HEK293 (cell line): ENCODE measurements at regions not wholly inside any gene's neighbourhood (a gene's known extent, or its start where the extent isn't known, plus 50 kb on each side); places are given as distances from the start of the nearest gene placed in this dataset.

ENCODE experiments used
- CTCF ChIA-PET: fragments of 350-600 bp; formaldehyde crosslinking; extraction: SDS; loops from one replicate; lab custom pipeline; 2021; ENCODE audit warnings: antibody characterized with exemption; lab: Yijun Ruan, JAX
- POLR2A ChIA-PET: fragments of 300-600 bp; formaldehyde crosslinking; extraction: SDS; loops from one replicate; lab custom pipeline; 2020; ENCODE audit warnings: antibody characterized with exemption, inconsistent platforms; lab: Yijun Ruan, JAX
- H3K27ac ChIP-seq: fragments of 200-500 bp; sonication (Bioruptor generic); 2 replicates; pipeline ENCODE4 v1.5.1; 2014; ENCODE audit warnings: low read depth, low read length, control low read depth, inconsistent platforms; ENCODE audit errors: extremely low read depth
- H3K36me3 ChIP-seq, 2 experiments: fragments of 200-500 bp in 1 of 2; sonication (Bioruptor generic) in 1 of 2; 1 replicate in 1 of 2; 2 replicates in 1 of 2; pipeline ENCODE4 v1.5.1; 2014 to 2017; ENCODE audit warnings: inconsistent platforms in 2 of 2, low read length in 2 of 2; ENCODE audit not compliant: control insufficient read depth in 2 of 2, insufficient read depth in 1 of 2
- H3K4me1 ChIP-seq: fragments of 200-500 bp; sonication (Bioruptor generic); 2 replicates; pipeline ENCODE4 v1.5.1; 2014; ENCODE audit warnings: mild to moderate bottlenecking, low read length, inconsistent platforms; ENCODE audit not compliant: control insufficient read depth, insufficient read depth
- H3K4me3 ChIP-seq: 2 replicates; pipeline ENCODE4 v1.5.1; 2011; ENCODE audit warnings: low read depth, mild to moderate bottlenecking, control low read depth, low read length, moderate library complexity
- H3K9me3 ChIP-seq: fragments of 200-500 bp; sonication (Bioruptor generic); 2 replicates; pipeline ENCODE4 v1.5.1; 2014; ENCODE audit warnings: low read depth, low read length, inconsistent platforms; ENCODE audit not compliant: control insufficient read depth, insufficient read depth
- HOXA7 ChIP-seq: sonication (generic); formaldehyde crosslinking; IDR thresholded peaks from 2 replicates; pipeline ENCODE4 v1.8.1; 2022; ENCODE audit warnings: missing genetic modification reagents, borderline replicate concordance
- ZBTB48 ChIP-seq: fragments of 450-650 bp; formaldehyde crosslinking; IDR thresholded peaks from 2 replicates; pipeline ENCODE4 v1.5.1; 2016; ENCODE audit warnings: missing biosample characterization, missing genetic modification characterization
- ZBTB8A ChIP-seq: fragments of 450-650 bp; formaldehyde crosslinking; IDR thresholded peaks from 2 replicates; pipeline ENCODE4 v1.5.1; 2016; ENCODE audit warnings: missing biosample characterization, missing genetic modification characterization
- ZNF155 ChIP-seq: fragments of 450-650 bp; formaldehyde crosslinking; IDR thresholded peaks from 2 replicates; pipeline ENCODE4 v1.5.1; 2016; ENCODE audit warnings: missing biosample characterization, missing genetic modification characterization
- ZNF335 ChIP-seq: fragments of 450-650 bp; formaldehyde crosslinking; conservative IDR thresholded peaks from 2 replicates; pipeline ENCODE4 v1.5.1; 2016; ENCODE audit warnings: missing biosample characterization, missing genetic modification characterization
- ZNF394 ChIP-seq: fragments of 450-650 bp; formaldehyde crosslinking; IDR thresholded peaks from 2 replicates; pipeline ENCODE4 v1.5.1; 2016; ENCODE audit warnings: missing biosample characterization, missing genetic modification characterization, mild to moderate bottlenecking, moderate library complexity, borderline replicate concordance
- ZNF433 ChIP-seq: fragments of 450-650 bp; formaldehyde crosslinking; IDR thresholded peaks from 2 replicates; pipeline ENCODE4 v1.5.1; 2016; ENCODE audit warnings: missing biosample characterization, missing genetic modification characterization, low read depth
- ZNF529 ChIP-seq: fragments of 450-650 bp; formaldehyde crosslinking; IDR thresholded peaks from 2 replicates; pipeline ENCODE4 v1.5.1; 2017; ENCODE audit warnings: missing genetic modification characterization, missing biosample characterization; ENCODE audit not compliant: insufficient replicate concordance
- ZNF555 ChIP-seq: fragments of 450-650 bp; formaldehyde crosslinking; conservative IDR thresholded peaks from 2 replicates; pipeline ENCODE4 v1.5.1; 2017; ENCODE audit warnings: missing biosample characterization, mild to moderate bottlenecking, missing genetic modification characterization, inconsistent platforms
- ZNF639 ChIP-seq: fragments of 450-650 bp; formaldehyde crosslinking; IDR thresholded peaks from 2 replicates; pipeline ENCODE4 v1.5.1; 2016; ENCODE audit warnings: missing biosample characterization, missing genetic modification characterization
- ZNF747 ChIP-seq: fragments of 450-650 bp; formaldehyde crosslinking; IDR thresholded peaks from 2 replicates; pipeline ENCODE4 v1.5.1; 2016; ENCODE audit warnings: missing biosample characterization, missing genetic modification characterization
- ZNF792 ChIP-seq: fragments of 450-650 bp; formaldehyde crosslinking; IDR thresholded peaks from 2 replicates; pipeline ENCODE4 v1.5.1; 2016; ENCODE audit warnings: missing biosample characterization, missing genetic modification characterization
- TF ChIP-seq, protein P1 (sequence below): fragments of 450-650 bp; formaldehyde crosslinking; IDR thresholded peaks from 2 replicates; pipeline ENCODE4 v1.5.1; 2017; ENCODE audit warnings: missing biosample characterization, missing genetic modification characterization
- TF ChIP-seq, protein P2 (sequence below): fragments of 450-650 bp; formaldehyde crosslinking; IDR thresholded peaks from 2 replicates; pipeline ENCODE4 v1.5.1; 2016; ENCODE audit warnings: missing biosample characterization, missing genetic modification characterization, low read depth
- TF ChIP-seq, protein P3 (sequence below): fragments of 450-650 bp; formaldehyde crosslinking; IDR thresholded peaks from 2 replicates; pipeline ENCODE4 v1.5.1; 2016; ENCODE audit warnings: missing biosample characterization, missing genetic modification characterization
- TF ChIP-seq, protein P4 (sequence below): fragments of 450-650 bp; formaldehyde crosslinking; IDR thresholded peaks from 2 replicates; pipeline ENCODE4 v1.5.1; 2016; ENCODE audit warnings: missing biosample characterization, missing genetic modification characterization
- TF ChIP-seq, protein P5 (sequence below): fragments of 450-650 bp; formaldehyde crosslinking; IDR thresholded peaks from 2 replicates; pipeline ENCODE4 v1.5.1; 2016; ENCODE audit warnings: missing biosample characterization, missing genetic modification characterization
- TF ChIP-seq, protein P6 (sequence below): fragments of 450-650 bp; formaldehyde crosslinking; IDR thresholded peaks from 2 replicates; pipeline ENCODE4 v1.5.1; 2016; ENCODE audit warnings: missing biosample characterization, missing genetic modification characterization

GRCh38 chr6:48750861-48751260 lies 639.9 kb upstream of the PTCHD4 start:
- Histone ChIP-seq H3K27ac (no peak overlapping the region), H3K4me1 (no peaks in the 10 kb centered on the region), H3K4me3 (no peak overlapping the region), H3K36me3 (no peaks in the 10 kb centered on the region), H3K9me3 (no peaks in the 10 kb centered on the region)
- ChIA-PET POLR2A (no interaction called here), CTCF (no interaction called here)
- TF ChIP-seq, protein P1, sequence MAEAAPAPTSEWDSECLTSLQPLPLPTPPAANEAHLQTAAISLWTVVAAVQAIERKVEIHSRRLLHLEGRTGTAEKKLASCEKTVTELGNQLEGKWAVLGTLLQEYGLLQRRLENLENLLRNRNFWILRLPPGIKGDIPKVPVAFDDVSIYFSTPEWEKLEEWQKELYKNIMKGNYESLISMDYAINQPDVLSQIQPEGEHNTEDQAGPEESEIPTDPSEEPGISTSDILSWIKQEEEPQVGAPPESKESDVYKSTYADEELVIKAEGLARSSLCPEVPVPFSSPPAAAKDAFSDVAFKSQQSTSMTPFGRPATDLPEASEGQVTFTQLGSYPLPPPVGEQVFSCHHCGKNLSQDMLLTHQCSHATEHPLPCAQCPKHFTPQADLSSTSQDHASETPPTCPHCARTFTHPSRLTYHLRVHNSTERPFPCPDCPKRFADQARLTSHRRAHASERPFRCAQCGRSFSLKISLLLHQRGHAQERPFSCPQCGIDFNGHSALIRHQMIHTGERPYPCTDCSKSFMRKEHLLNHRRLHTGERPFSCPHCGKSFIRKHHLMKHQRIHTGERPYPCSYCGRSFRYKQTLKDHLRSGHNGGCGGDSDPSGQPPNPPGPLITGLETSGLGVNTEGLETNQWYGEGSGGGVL (tag by site-specific recombination): no peak
- TF ChIP-seq ZNF747 (tag by site-specific recombination): no peak
- TF ChIP-seq, protein P2, sequence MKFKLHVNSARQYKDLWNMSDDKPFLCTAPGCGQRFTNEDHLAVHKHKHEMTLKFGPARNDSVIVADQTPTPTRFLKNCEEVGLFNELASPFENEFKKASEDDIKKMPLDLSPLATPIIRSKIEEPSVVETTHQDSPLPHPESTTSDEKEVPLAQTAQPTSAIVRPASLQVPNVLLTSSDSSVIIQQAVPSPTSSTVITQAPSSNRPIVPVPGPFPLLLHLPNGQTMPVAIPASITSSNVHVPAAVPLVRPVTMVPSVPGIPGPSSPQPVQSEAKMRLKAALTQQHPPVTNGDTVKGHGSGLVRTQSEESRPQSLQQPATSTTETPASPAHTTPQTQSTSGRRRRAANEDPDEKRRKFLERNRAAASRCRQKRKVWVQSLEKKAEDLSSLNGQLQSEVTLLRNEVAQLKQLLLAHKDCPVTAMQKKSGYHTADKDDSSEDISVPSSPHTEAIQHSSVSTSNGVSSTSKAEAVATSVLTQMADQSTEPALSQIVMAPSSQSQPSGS (tag by site-specific recombination): no peak
- TF ChIP-seq ZNF529 (tag by site-specific recombination): no peak
- no peak for TF ChIP-seq ZBTB48
- TF ChIP-seq, protein P3, sequence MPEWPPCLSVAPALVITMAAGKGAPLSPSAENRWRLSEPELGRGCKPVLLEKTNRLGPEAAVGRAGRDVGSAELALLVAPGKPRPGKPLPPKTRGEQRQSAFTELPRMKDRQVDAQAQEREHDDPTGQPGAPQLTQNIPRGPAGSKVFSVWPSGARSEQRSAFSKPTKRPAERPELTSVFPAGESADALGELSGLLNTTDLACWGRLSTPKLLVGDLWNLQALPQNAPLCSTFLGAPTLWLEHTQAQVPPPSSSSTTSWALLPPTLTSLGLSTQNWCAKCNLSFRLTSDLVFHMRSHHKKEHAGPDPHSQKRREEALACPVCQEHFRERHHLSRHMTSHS: no peak

GRCh38 chr6:48747471-48747870 lies 636.5 kb upstream of the PTCHD4 start:
- Histone ChIP-seq H3K4me3 (no peak overlapping the region), H3K4me1 (no peaks in the 10 kb centered on the region), H3K27ac (no peak overlapping the region), H3K9me3 (no peaks in the 10 kb centered on the region), H3K36me3 (no peaks in the 10 kb centered on the region)
- TF ChIP-seq ZNF335 (tag by site-specific recombination) (no peak), ZNF155 (tag by site-specific recombination) (no peak), ZNF639 (no peak), HOXA7 (CRISPR knock-in tag) (no peak), ZNF394 (no peak)
- POLR2A ChIA-PET: no interaction called here
- CTCF ChIA-PET: no interaction called here

DNA sequence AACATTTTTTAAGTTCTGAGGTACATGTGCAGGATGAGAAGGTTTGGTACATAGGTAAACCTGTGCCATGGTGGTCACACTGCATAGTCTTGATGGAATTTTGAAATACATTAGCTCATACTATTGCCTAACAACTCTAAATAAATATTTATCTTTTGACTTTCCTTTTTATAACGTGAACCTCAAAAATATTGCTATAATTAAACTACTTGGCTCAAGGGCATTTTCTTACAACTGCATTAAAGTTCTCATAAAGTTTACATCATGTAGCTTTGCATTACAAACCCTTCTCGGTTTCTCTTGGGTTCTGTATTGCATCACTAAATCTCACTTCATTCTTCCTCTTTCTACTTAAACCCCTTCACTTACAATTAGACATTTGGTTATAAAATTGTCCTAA lies 636.0 kb upstream of the PTCHD4 start:
- no peaks in the 10 kb centered on the region for H3K36me3 ChIP-seq
- H3K4me3 ChIP-seq: no peak overlapping the region
- H3K4me1 ChIP-seq: no peaks in the 10 kb centered on the region
- CTCF ChIA-PET: no interaction called here
- POLR2A ChIA-PET: no interaction called here
- no peaks in the 10 kb centered on the region for H3K9me3 ChIP-seq
- no peak overlapping the region for H3K27ac ChIP-seq
- TF ChIP-seq, protein P4, sequence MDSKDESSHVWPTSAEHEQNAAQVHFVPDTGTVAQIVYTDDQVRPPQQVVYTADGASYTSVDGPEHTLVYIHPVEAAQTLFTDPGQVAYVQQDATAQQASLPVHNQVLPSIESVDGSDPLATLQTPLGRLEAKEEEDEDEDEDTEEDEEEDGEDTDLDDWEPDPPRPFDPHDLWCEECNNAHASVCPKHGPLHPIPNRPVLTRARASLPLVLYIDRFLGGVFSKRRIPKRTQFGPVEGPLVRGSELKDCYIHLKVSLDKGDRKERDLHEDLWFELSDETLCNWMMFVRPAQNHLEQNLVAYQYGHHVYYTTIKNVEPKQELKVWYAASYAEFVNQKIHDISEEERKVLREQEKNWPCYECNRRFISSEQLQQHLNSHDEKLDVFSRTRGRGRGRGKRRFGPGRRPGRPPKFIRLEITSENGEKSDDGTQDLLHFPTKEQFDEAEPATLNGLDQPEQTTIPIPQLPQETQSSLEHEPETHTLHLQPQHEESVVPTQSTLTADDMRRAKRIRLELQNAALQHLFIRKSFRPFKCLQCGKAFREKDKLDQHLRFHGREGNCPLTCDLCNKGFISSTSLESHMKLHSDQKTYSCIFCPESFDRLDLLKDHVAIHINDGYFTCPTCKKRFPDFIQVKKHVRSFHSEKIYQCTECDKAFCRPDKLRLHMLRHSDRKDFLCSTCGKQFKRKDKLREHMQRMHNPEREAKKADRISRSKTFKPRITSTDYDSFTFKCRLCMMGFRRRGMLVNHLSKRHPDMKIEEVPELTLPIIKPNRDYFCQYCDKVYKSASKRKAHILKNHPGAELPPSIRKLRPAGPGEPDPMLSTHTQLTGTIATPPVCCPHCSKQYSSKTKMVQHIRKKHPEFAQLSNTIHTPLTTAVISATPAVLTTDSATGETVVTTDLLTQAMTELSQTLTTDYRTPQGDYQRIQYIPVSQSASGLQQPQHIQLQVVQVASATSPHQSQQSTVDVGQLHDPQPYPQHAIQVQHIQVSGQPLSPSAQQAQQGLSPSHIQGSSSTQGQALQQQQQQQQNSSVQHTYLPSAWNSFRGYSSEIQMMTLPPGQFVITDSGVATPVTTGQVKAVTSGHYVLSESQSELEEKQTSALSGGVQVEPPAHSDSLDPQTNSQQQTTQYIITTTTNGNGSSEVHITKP (tag by site-specific recombination): no peak
- no peak for TF ChIP-seq ZBTB8A (tag by site-specific recombination)
- TF ChIP-seq, protein P5, sequence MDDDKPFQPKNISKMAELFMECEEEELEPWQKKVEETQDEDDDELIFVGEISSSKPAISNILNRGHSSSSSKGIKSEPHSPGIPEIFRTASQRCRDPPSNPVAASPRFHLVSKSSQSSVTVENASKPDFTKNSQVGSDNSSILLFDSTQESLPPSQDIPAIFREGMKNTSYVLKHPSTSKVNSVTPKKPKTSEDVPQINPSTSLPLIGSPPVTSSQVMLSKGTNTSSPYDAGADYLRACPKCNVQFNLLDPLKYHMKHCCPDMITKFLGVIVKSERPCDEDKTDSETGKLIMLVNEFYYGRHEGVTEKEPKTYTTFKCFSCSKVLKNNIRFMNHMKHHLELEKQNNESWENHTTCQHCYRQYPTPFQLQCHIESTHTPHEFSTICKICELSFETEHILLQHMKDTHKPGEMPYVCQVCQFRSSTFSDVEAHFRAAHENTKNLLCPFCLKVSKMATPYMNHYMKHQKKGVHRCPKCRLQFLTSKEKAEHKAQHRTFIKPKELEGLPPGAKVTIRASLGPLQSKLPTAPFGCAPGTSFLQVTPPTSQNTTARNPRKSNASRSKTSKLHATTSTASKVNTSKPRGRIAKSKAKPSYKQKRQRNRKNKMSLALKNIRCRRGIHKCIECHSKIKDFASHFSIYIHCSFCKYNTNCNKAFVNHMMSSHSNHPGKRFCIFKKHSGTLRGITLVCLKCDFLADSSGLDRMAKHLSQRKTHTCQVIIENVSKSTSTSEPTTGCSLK (tag by site-specific recombination): no peak
- TF ChIP-seq, protein P6, sequence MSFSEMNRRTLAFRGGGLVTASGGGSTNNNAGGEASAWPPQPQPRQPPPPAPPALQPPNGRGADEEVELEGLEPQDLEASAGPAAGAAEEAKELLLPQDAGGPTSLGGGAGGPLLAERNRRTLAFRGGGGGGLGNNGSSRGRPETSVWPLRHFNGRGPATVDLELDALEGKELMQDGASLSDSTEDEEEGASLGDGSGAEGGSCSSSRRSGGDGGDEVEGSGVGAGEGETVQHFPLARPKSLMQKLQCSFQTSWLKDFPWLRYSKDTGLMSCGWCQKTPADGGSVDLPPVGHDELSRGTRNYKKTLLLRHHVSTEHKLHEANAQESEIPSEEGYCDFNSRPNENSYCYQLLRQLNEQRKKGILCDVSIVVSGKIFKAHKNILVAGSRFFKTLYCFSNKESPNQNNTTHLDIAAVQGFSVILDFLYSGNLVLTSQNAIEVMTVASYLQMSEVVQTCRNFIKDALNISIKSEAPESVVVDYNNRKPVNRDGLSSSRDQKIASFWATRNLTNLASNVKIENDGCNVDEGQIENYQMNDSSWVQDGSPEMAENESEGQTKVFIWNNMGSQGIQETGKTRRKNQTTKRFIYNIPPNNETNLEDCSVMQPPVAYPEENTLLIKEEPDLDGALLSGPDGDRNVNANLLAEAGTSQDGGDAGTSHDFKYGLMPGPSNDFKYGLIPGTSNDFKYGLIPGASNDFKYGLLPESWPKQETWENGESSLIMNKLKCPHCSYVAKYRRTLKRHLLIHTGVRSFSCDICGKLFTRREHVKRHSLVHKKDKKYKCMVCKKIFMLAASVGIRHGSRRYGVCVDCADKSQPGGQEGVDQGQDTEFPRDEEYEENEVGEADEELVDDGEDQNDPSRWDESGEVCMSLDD (tag by site-specific recombination): no peak
- no peak for TF ChIP-seq ZNF555 (tag by site-specific recombination)
- no peak for TF ChIP-seq ZNF433
- TF ChIP-seq ZNF792 (tag by site-specific recombination): no peak
